HG03378 (cell line): ENCODE measurements at regions not wholly inside any gene's neighbourhood (a gene's known extent, or its start where the extent isn't known, plus 50 kb on each side); places are given as distances from the start of the nearest gene placed in this dataset.
"Not testable (repeated sequence)": the region's sequence is repeated elsewhere in the genome, so short reads cannot be mapped to it uniquely, and the experiment has no call there.

ENCODE experiments used
- ATAC-seq: cut with Tn5 transposase; IDR thresholded peaks from one replicate; pipeline ENCODE4 v1.9.1; 2021; ENCODE audit warnings: mild to moderate bottlenecking, moderate library complexity; ENCODE audit not compliant: unreplicated experiment

DNA sequence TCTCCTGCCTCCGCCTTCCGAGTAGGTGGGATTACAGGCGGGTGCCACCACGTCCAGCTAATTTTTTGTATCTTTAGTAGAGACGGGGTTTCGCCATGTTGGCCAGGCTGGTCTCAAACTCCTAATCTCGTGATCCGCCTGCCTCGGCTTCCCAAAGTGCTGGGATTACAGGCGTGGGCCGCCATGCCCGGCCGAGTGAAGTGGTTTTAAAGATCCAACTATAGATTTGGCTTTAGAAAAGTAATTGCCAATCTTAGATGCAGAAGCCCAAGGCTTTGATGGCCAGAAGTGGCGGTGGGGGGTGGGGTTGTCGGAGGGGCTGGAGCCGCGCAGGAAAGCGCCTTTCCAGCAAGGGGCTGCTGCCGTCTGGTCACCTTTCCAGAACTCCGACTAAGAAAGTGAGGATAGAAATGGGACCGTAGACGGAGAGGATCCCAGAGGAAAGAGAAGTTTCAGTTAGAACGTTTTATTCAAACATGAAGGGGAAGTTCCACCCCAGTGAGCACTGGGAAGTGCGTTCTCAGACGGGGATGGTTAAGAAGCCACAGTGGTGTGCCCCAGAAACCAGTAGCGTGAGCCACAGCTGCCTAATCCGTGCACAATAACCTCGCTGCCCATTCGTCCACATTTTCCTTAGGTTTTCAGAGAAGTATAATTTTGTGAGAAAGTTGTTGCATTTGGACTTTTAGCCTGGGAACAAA lies 69.7 kb downstream of the DLL1 start:
- ATAC-seq, result no peak

DNA sequence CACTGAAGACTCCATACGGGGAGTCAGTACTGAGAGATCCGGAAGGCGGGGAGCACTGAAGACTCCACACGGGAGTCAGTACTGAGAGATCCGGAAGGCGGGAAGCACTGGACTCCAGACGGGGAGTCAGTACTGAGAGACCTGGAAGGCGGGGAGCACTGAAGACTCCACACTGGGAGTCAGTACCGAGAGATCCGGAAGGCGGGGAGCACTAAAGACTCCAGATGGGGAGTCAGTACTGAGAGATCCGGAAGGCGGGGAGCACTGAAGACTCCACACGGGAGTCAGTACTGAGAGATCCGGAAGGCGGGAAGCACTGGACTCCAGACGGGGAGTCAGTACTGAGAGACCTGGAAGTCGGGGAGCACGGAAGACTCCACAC lies 77.2 kb downstream of the DLL1 start:
- ATAC-seq, result not testable (repeated sequence)

DNA sequence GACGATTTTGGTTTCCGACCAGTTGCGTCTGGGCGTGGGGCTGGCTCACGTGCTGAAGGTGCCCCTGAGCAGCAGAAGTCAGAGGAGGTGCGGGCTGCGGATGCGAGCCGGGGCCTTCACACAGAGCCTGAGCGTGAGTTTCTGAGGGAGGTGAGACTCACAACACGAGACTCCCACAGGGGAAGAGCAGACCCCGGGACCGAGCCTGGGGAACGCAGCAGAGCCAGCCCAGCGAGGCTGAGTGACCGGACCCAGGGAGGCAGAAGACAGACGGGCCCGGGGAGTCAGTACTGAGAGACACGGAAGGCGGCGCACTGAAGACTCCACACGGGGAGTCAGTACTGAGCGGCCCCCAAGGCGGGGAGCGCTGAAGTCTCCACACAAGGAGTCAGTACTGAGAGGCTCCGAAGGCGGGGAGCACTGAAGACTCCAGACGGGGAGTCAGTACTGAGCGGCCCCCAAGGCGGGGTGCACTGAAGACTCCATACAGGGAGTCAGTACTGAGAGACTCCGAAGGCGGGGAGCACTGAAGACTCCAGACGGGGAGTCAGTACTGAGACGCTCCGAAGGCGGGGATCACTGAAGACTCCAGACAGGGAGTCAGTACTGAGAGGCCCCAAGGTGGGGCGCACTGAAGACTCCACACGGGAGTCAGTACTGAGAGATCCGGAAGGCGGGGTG lies 77.8 kb downstream of the DLL1 start:
- ATAC-seq, result no peak

DNA sequence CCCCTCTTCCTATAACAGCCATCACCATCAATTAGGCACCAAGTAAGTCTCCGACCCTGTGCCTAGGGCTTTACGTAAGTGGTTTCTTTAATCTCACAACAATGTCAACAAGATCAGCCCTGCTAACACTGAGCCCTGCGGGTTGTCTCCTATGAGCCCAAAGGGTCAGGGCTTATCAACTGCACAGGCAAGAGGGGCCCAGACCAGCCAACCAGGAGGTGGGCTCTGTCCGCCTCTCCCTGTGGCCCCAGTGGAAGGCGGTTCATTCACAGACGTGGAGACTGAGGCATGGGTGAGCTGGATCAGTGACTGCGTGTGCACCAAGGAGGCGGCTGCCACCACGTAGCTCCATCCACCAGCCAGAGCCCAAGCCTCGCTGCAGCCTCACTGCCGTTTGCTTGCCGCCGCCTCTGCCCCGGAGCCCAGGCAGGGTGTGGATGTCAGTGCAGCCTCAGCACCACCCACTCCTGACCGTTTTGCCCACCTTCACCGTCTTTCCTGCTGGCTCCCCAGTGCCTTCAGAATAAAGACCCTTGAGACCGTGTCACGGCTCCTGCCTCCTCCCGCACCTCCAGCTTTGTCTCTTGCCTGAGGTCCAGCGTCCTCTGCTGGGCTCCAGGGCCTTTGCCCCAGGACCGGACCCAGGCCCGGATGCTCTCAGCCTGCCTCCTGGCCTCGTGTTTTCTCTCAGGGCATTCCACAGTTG lies 78.7 kb downstream of the DLL1 start:
- no peak for ATAC-seq

DNA sequence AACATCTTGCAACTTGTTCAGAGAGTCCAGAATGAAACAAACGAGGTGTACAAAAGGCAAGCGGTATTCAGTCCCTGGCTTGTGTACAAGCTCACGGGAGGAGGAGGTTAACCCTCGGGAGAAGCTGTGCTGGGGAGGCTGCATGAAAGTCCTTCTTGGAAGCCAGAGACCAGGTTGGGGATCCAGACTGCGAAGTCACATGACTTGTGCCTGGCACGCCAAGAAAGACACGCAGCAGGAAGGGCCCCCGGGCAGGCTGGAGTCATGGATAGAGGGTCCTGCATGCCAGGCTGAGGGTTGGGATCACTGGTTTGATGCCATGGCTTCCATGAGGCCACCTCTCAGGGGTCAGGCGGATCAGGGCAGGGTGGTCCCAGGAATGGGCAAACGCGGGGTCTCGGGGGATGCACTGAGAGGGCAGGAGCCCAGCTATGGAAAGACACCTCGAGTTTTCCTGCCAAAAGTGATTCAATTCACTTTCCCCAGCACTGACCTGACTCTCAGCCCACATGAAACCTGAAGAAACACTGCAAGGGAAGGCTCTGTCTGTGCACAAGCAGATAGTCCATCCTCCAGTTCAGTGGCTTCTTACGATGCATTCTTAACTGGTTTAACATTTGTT lies 79.4 kb downstream of the DLL1 start:
- ATAC-seq, result no peak

DNA sequence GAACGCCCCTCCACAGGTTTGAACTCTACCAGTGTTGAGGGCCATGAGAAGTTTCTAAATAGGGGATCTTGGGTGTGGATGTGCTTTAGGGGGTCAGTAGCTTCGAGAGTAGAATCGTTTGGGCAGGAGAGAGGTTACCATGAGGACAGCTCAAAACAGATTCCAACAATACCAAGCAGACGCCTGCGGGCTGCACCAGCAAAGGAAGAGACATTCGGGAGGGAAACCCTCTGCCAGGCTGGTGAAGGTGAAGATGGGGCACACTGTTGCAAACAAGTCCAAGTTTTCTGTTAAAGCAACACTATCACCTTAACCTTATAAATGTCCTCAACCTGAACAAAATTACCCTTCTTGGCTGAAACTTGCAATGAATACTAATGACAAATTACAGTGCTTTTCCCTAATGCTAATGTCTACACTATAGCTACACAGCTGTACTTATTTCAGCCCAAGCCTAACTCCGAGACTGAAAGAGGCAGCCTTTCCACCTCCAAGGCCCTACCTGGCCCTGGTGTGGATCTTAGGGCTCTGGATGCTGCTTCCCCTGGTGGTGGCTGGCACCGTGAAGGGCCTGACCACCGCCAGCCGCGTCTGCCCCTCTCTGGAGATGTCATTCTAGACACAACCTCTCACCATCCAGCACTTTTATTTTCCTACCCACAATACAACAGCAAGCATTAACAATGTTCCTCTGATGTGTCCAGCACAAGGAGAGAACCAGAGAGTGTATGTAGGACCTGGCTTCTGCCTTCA lies 80.1 kb downstream of the DLL1 start:
- ATAC-seq, result no peak

DNA sequence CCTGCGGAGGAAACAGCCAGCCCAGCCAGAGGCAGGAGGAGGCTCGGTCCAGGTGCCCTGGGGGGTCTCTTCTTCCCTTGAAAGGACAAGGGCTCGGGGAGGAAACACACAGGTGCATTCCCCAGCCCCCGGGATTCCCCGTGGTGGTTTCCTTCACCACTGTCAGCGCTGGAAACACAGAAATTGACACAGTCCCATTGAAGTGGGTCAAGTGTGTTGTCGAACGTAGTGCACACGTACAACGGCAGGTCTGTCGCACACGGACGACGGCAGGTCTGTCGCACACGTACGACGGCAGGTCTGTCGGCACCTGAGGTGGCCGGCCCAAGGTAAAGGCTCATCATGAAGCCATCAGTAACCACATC lies 80.9 kb downstream of the DLL1 start:
- no peak for ATAC-seq

DNA sequence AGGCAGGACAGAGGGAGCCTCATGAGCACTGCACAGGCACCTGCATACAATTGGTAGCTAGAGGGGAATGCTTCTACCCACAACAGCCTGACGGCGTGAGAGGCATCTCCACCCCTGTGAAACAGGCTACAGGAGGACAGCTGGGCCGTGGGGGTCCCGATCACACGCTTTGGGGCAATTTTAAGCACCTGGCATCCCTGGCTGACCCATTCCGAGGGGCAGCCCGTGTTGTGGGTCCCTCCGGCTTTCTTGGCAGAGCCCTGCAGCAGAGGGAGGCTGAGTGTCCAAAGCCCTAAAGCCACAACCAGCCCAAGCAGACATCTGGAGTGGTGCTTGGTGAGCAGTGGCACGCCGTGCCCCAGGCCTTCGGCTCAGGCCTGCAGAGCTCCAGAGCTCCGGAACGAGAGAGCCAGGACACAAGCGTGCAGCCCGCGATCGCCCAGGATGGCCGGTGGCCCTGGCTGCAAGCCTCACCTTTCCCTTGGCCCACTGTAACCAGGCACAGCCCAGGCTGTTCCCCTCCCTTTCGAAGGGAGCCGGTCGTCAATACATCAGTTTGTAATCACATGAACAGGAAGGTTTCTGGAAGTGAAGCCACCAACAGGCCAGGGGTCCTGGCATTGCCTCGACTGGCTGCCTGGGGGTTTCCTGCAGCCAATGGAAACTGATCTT lies 81.4 kb downstream of the DLL1 start:
- no peak for ATAC-seq

DNA sequence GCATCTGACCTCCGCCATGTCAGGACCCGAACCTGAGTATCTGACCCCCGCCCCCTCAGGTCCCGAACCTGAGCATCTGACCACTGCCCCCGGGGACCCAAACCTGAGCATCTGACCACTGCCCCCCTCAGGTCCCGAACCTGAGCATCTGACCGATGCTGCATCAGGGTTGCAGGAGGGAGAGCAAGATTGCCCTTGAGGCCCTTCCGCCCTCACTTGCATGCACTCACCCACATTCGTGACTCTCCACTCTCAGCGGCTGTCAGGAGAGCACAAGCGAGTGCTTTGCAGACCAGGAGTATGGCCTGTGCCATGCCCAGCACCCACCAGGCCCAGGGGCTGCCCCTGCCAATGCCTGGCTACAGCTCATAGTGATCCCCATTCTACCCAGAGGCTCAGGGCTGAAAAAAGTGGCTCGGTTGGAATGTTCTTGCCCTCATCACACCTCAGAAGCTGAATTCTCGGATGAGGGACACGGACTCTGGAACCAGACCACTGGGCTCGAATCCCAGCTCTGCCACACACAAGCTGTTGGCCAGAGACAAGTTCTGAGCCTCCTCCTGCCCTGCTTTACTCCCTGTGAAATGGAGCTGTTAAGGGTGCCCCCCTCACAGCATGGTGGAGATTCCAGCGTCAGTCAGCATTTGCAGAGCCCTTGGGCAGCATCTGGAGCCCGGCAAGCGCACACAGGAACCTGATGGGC lies 82.1 kb downstream of the DLL1 start:
- ATAC-seq, result no peak

DNA sequence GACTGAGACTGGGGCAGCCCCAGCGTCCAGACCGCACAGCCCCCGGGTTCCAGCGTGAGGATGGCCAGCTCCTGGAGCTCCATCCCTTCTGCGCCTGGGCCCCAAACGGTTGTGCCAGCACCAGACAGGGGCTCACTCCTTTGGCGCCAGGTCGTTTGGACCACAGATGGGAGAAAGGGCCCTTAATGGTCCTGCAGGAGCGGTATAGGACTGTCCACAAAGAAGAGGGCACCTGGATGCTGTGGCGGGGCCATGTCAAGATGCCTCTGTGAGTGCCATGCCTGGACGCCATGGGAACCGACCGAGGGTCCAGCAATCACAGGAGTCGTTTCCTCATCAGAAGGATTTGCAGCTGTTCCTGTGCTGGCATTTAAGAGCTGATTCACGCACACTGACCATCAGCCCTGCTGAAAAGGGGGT lies 82.7 kb downstream of the DLL1 start:
- no peak for ATAC-seq

DNA sequence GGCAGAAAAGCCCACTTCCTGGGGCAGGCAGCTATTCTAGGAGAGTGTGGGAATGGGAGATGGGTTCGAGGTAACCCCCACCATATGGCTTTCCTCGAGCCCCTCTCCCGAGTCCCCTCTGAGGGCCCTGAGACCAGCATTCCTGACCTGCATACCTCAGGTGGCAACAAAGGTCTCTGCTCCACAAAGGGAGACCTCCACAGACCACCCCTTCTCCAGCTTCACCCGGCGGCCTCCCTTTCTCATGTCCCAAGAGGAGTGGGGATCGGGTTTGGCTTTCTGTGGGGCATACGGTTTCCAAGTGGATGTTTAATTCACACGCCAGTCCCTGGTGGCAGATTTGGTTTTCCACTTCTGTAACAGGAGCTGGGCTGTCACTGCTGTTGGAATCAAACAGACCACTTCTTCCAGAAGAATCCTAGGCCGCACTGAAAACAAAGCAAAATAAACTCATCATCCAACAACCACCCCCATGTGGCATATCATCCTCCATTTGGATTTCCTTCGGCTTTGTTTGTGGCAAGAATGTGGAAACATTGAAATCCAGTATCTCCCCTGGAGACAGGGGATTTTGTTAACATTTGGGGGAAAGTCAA lies 83.2 kb downstream of the DLL1 start:
- no peak for ATAC-seq

DNA sequence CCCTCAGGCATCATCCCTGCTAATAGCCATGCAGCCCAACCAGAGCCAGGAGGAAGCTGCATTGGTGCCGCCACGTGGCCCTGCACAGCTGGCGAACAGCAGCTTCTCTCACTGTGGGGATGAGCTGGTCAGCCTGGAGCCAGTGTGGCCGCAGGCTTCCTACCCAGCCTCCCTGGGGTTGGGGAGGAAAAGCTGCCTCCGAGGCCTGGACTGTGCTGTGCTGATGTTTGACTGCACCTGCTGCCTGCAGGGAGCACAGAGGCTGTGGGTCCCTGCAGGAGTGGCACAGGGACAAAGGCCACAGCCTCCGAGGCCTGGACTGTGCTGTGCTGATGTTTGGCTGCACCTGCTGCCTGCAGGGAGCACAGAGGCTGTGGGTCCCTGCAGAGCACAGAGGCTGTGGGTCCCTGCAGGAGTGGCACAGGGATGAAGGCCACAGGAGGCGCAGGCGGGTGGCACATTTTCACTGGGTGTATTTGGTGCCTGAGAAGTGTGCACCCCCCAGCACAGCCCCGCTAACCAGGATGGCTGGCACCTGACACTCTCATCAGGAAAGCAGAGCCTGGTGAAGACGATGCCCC lies 83.9 kb downstream of the DLL1 start:
- no peak for ATAC-seq

DNA sequence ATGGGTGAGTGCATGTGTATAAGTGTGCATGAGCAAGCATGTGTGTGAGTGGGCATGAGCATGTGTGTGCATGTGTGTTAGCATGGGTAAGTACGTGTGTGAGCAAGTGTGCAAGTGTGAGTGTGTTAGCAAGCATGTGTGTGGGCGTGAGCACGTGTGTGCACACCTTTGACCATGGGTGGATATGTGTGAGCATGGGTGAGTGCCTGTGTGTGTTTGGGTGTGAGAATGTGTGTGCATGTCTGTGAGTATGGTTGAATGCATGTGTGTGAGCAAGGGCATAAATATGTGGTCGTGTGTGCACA lies 84.6 kb downstream of the DLL1 start:
- no peak for ATAC-seq

DNA sequence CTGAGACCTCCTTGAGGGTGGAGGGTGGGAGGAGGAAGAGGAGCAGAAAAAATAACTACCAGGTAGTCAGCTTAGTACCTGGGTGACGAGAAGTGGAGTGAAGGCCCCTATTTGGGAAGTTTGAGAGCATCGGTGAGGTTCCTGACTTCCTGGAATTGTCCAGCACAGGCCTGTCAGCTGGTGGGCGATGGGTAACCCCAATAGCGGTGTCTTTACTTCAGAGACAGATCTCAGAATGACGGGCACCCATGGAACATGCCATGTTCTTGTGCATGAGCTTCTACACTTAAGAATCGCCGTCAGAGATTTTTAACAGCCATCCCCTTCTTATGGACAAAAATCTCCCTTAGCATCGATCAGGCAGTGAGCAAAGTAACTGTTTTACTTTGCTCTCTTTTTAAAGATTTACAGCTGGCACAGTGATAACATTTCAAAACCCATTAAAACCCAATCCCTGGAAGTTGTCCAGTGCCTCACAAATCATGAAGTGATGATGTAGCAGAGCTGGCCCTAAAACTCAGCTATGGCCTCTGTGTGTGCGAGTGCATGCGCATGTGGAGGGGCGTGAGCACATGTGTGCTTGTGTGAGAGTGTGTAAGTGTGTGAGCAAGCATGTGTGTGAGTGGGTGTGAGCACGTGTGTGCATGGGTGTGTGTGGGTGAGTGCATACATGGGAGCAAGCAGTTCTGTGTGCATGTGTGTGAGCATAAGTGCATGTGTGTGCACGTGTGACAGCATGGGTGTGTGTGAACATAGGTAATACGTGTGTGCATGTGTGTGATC lies 85.2 kb downstream of the DLL1 start:
- no peak for ATAC-seq

DNA sequence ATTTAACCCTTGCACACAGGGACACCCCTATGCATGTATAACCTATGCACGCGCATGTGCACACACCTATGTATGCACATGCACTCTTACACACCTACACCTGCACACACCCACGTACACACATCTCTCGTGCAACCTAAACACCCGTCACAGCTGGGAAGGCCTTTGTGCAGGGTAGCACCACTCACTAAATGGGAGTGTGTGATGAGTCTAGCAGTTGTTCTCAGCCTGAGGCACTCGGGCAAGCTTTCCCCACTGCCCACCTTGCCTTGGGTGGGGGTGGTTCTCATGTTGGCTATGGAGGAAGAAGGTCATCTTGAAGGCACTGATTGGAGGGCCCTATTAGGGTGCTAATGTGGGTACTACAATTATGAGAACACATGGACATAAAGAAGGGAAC lies 85.8 kb downstream of the DLL1 start:
- no peak for ATAC-seq

DNA sequence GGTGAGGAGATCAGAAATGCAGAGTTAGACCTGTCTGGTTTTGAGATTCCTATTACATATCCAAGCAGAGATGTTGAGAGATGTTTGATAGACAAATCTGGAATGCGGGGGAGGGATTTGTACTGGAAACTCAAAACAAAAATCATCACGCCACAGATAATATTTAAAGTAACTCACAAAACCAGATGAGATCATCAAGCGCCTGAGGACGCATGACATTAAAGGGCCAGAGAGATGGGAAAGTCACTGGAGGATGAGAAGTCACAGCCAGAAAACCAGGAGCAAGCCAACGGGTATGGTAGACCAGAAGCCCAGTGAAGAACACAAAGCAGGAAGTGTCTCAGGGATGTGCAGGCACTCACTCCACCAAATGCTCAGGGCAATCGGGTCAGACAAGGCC lies 87.7 kb downstream of the DLL1 start:
- no peak for ATAC-seq

DNA sequence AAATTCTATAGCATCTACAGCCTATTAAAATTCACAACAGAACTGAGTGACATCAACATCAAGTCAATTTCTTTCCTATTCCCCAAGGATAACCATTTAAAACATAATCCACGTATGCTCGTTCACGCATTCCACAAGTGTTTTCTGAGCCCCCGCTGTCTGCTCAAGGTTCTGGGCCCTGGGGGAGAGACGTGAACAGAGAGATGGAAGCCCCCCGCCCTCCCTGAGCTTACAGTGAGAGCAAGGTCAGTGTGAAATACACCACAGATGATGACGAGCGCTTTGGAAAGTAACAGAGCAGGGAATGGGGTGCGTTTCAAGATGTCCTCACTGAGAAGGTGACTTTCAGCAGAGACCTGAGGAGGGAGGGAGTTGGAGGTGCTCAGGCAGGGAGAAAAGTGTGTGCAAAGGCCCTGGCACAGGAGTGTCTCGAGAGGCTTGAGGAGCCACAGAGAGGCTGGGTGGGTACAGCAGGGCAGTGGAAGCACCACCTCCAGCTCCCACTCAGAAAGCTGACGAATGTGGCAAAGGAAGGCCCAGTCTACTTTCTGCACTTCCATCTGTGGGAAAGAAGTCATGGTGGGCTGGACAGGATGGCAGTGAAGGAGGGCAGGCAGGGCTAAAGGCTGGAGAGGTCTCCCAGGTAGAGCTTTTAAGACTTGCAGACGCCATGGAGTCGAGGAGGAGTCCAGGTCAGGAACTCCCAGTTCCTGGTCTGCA lies 88.3 kb downstream of the DLL1 start:
- no peak for ATAC-seq

DNA sequence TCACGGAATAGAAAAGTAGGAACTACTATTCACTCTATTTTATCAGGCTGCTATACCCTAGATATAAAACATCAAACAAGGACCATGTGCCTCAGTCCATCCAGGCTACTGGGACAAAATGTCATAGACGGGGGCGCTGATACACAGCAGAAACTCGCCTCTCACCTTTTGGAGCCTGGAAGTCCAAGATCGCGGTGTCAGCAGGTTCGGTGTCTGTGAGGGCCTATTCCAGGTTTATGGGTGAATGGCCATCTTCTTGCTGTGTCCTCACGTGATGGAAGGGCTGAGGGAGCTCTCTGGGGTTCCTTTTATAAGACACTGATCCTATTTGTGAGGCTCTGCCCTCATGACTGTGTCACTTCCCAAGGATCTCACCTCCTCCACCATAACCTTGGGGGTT lies 89.5 kb downstream of the DLL1 start:
- ATAC-seq, result no peak
